ENCODE measurements at regions not wholly inside any gene's neighbourhood (a gene's known extent, or its start where the extent isn't known, plus 50 kb on each side); places are given as distances from the start of the nearest gene placed in this dataset.

DNA sequence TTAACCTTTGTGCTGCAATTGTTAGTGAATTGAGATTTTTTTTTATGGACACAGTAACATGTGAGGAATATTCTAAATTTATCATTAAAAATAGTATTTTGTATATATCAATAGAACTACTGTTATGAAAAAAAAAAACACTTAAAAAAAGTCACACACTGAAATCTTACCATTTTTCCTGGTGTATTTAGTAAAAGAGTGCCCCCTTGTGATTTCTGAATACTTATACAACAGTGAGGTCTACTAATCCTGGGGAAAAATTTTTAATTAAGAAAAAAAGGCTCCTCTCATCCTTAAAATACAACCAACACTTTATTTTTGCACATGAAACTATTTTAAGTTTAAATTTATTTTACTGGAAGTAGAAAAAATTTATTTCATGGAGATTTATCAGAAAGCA is 56.4 kb upstream of the SPOCK3 start:
- peak; percentile 34 to 35 for DNase-seq (ENCODE audit: low read depth in 1 of 2, low spot score in 1 of 2)
- no peaks in the 10 kb centered on the region for H3K36me3 ChIP-seq

DNA sequence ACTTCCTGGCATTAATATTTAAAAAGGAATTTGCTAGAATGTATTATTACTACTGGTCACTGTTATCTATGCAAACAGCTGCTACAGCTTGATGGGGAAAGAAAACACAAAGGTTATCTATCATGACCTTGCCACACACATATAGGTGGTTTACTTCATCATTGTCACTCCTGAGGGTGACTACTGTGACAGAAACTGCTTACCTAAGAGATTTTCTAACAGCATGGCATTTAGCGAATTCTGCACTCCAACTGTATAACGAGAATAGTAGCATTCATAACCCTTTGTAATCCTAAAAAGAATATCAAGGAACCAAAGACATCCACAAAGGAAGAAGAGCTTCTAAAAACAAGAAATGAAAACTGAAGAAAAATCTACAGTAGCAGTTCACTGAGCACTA is 74.6 kb upstream of the SPOCK3 start:
- H3K9me3 ChIP-seq (ENCODE audit: low read depth), result no peaks in the 10 kb centered on the region
- peaks cover 13% of the 10 kb centered on the region for H3K4me1 ChIP-seq (ENCODE audit: low read depth)
- H3K27ac ChIP-seq, result peak overlapping the region; percentile 72
- no peaks in the 10 kb centered on the region for H3K36me3 ChIP-seq
- H3K4me3 ChIP-seq, result no peak overlapping the region
- no peak for TF ChIP-seq CTCF (IDR thresholded peaks at IDR 0.05; ENCODE audit: low read depth, low read length)
- no peaks in the 10 kb centered on the region for H3K27me3 ChIP-seq
- DNase-seq (ENCODE audit: low read depth in 1 of 2, low spot score in 1 of 2), result peak in 1 of 2 donors; percentile 1

More for the DNA sequence above, 56.4 kb upstream of the SPOCK3 start:
- TF ChIP-seq CTCF (IDR thresholded peaks at IDR 0.05; ENCODE audit: low read depth, low read length), result no peak
- Histone ChIP-seq H3K4me1 (ENCODE audit: low read depth) (no peaks in the 10 kb centered on the region), H3K9me3 (ENCODE audit: low read depth) (no peaks in the 10 kb centered on the region), H3K27ac (no peak overlapping the region), H3K27me3 (no peaks in the 10 kb centered on the region), H3K4me3 (no peak overlapping the region)

DNA sequence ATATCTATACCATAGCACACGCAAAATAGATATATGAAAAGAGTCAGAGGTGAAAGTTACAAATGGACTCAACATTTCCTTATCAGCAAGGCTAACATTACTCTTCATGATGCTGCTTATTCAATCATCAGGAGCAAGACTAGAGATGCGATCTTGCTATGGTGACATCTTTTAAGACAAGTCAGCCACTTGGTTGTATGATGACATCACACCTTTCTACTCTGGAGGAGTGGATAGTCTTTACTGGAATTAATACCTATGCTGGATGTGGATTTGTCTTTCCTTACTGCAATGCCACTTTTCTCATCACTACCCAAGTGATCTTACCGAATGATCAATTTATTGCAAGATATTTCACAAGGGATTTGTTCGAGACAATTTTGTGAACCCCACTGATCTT is 87.0 kb upstream of the SPOCK3 start:
- Histone ChIP-seq H3K4me1 (ENCODE audit: low read depth) (no peaks in the 10 kb centered on the region), H3K36me3 (no peaks in the 10 kb centered on the region), H3K4me3 (no peak overlapping the region), H3K27ac (no peak overlapping the region), H3K9me3 (ENCODE audit: low read depth) (no peaks in the 10 kb centered on the region), H3K27me3 (no peaks in the 10 kb centered on the region)
- no peak for DNase-seq (ENCODE audit: low read depth in 1 of 2, low spot score in 1 of 2)
- no peak for TF ChIP-seq CTCF (IDR thresholded peaks at IDR 0.05; ENCODE audit: low read depth, low read length)

GRCh38 chr4:167339781-167340180 is 105.5 kb upstream of the SPOCK3 start:
- DNase-seq (ENCODE audit: low read depth in 1 of 2, low spot score in 1 of 2), result no peak
- no peak overlapping the region for H3K27ac ChIP-seq
- no peaks in the 10 kb centered on the region for H3K27me3 ChIP-seq
- no peaks in the 10 kb centered on the region for H3K36me3 ChIP-seq
- TF ChIP-seq CTCF (IDR thresholded peaks at IDR 0.05; ENCODE audit: low read depth, low read length), result no peak
- H3K4me1 ChIP-seq (ENCODE audit: low read depth), result peaks cover 3% of the 10 kb centered on the region
- H3K4me3 ChIP-seq, result no peak overlapping the region
- no peaks in the 10 kb centered on the region for H3K9me3 ChIP-seq (ENCODE audit: low read depth)

- no peaks in the 10 kb centered on the region for H3K4me1 ChIP-seq (ENCODE audit: low read depth)
- no peaks in the 10 kb centered on the region for H3K27me3 ChIP-seq
- no peaks in the 10 kb centered on the region for H3K9me3 ChIP-seq (ENCODE audit: low read depth)
- no peak overlapping the region for H3K4me3 ChIP-seq
- no peak for TF ChIP-seq CTCF (IDR thresholded peaks at IDR 0.05; ENCODE audit: low read depth, low read length)
- DNase-seq (ENCODE audit: low read depth in 1 of 2, low spot score in 1 of 2), result no peak
- H3K36me3 ChIP-seq, result no peaks in the 10 kb centered on the region
- H3K27ac ChIP-seq, result no peak overlapping the region
Measured at GRCh38 chr4:167359711-167360110, 125.4 kb upstream of the SPOCK3 start.

Data from cardiac muscle cell (in vitro differentiated cells and primary cell).